Ectodermal cell (in vitro differentiated cells): ENCODE measurements at regions not wholly inside any gene's neighbourhood (a gene's known extent, or its start where the extent isn't known, plus 50 kb on each side); places are given as distances from the start of the nearest gene placed in this dataset.

Experiments used
- H3K27ac ChIP-seq: 2 replicates; pipeline ENCODE4 v1.7.0; 2013; ENCODE audit warnings: mild to moderate bottlenecking, low read depth, low read length; ENCODE audit not compliant: insufficient read depth, poor library complexity, severe bottlenecking
- H3K27me3 ChIP-seq: 2 replicates; pipeline ENCODE4 v1.7.0; 2013; ENCODE audit warnings: mild to moderate bottlenecking, low read length; ENCODE audit not compliant: insufficient read depth, control insufficient read depth, poor library complexity, severe bottlenecking
- H3K36me3 ChIP-seq: one replicate; pipeline ENCODE4 v1.7.0; 2013; ENCODE audit warnings: low read length; ENCODE audit not compliant: control insufficient read depth, insufficient read depth
- H3K4me1 ChIP-seq: one replicate; pipeline ENCODE4 v1.7.0; 2013; ENCODE audit warnings: low read length; ENCODE audit not compliant: control insufficient read depth, insufficient read depth
- H3K4me3 ChIP-seq: 2 replicates; pipeline ENCODE4 v1.7.0; 2013; ENCODE audit warnings: low read depth, low read length, control low read depth; ENCODE audit not compliant: insufficient read depth
- H3K9me3 ChIP-seq: 2 replicates; pipeline ENCODE4 v1.7.0; 2013; ENCODE audit warnings: mild to moderate bottlenecking, low read length, moderate library complexity; ENCODE audit not compliant: control insufficient read depth
- WGBS, 2 experiments: methylation state at CpG; one replicate each; pipeline ENCODE4 v1.1.7; 2013; ENCODE audit warnings: missing lambda C conversion rate in 2 of 2; 5-methylcytosine and 5-hydroxymethylcytosine counted together

- Histone ChIP-seq H3K27ac (no peak overlapping the region), H3K27me3 (no peaks in the 10 kb centered on the region), H3K36me3 (no peaks in the 10 kb centered on the region), H3K4me3 (no peak overlapping the region), H3K4me1 (no peaks in the 10 kb centered on the region), H3K9me3 (no peaks in the 10 kb centered on the region)
- 89 to 90% methylated on average over 2 of the region's 2 CpGs for WGBS, 2 experiments
Measured at GRCh38 chr4:147050356-147050765, 104.7 kb upstream of the TTC29 start.

DNA sequence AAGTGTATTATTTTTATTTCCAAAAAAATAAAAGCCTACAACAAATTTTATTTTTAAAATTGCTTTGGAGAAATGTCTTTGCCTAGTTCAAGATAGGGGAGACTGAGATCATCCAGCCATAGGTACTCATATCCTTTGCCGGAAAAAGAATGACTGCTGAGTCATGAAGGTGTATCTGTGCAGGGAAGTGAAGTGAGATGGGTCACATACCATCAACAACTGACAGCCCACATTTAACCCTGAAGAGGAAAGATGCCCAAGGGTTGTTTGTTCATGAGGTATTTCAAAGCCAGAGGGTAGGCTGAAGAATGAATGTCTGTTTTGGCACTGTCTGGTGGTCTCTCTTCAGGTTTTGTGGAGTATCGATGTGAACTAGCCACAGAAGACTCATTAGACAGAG, 106.7 kb upstream of the TTC29 start:
- no peak overlapping the region for H3K27ac ChIP-seq
- no peaks in the 10 kb centered on the region for H3K36me3 ChIP-seq
- H3K9me3 ChIP-seq, result no peaks in the 10 kb centered on the region
- no peaks in the 10 kb centered on the region for H3K4me1 ChIP-seq
- no peaks in the 10 kb centered on the region for H3K27me3 ChIP-seq
- H3K4me3 ChIP-seq, result no peak overlapping the region
- 92 to 100% methylated on average over 2 of the region's 2 CpGs for WGBS, 2 experiments

DNA sequence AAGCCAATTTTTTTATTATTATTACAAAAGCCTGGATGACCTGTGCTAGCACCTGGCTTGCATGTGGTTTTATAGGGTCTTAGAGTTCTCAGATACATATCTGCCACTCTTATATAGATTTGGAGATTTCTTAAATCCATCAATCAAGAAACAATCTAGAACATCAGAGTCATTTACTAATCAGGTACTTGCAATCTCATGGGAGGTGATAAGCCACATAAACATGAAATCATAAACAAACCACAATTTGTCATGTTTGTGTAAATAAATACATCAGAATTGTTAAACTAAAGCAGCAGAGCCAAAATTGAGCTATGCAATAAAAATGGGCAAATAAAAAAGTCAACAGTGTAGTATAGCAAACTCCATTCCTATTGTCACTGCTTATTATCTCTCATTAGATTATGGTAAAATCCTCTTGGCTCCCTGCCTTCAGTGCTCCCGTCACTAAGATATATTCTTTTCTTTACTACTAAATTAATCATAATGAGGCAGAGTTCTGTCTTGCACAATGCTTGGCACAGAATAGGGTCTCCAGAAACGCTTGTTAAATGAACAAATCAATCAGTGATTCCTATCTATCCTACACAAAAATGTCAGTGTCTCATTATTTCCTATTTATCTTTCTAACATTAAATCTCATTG, 108.7 kb upstream of the TTC29 start:
- no peaks in the 10 kb centered on the region for H3K36me3 ChIP-seq
- H3K4me1 ChIP-seq, result peaks cover 3% of the 10 kb centered on the region
- no peaks in the 10 kb centered on the region for H3K9me3 ChIP-seq
- no peak overlapping the region for H3K4me3 ChIP-seq
- WGBS, 2 experiments, result 91 to 94% methylated on average over 2 of the region's 2 CpGs
- H3K27me3 ChIP-seq, result no peaks in the 10 kb centered on the region
- H3K27ac ChIP-seq, result no peak overlapping the region

DNA sequence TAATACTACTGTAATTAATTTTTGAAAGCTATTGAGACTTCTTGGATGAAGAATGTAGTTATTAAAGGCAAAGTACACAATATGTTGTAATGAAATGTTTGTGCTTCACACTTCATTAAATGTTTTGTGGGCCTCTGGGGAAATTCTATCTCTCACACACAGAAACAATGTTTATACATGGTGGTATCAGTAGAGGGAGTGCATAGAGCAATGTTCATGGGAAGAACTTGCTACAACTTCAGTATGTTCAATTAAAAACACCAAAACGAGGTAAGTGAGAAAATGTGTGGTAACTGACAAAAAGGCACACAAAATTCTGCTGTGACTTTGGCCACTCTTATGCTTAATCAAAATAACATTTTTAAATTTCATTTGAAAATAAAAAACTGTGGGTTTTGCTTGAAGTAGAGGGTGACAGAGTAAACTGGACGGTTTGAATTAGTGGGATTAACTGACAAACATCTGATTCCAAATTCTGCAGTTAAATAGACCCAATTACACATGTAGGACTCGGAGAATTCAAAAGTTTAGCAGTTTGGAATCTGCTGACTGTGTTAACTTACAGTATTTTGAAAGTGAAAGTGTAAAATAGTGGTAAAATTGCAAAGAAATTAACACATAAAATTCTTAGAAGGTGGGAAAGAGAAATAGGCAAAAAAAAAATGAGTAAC, 111.4 kb upstream of the TTC29 start:
- H3K27ac ChIP-seq, result no peak overlapping the region
- H3K36me3 ChIP-seq, result no peaks in the 10 kb centered on the region
- H3K27me3 ChIP-seq, result no peaks in the 10 kb centered on the region
- peaks cover 20% of the 10 kb centered on the region for H3K4me1 ChIP-seq
- H3K9me3 ChIP-seq, result no peaks in the 10 kb centered on the region
- 100% methylated on average over 1 to 3 of the region's 3 CpGs for WGBS, 2 experiments
- no peak overlapping the region for H3K4me3 ChIP-seq

GRCh38 chr4:147057611-147058190, 112.0 kb upstream of the TTC29 start:
- H3K4me3 ChIP-seq, result no peak overlapping the region
- no peaks in the 10 kb centered on the region for H3K27me3 ChIP-seq
- peaks cover 20% of the 10 kb centered on the region for H3K4me1 ChIP-seq
- 42 to 48% methylated on average over 7 of the region's 7 CpGs for WGBS, 2 experiments
- no peak overlapping the region for H3K27ac ChIP-seq
- no peaks in the 10 kb centered on the region for H3K9me3 ChIP-seq
- no peaks in the 10 kb centered on the region for H3K36me3 ChIP-seq

- H3K9me3 ChIP-seq, result no peaks in the 10 kb centered on the region
- no peaks in the 10 kb centered on the region for H3K27me3 ChIP-seq
- no peak overlapping the region for H3K4me3 ChIP-seq
- H3K4me1 ChIP-seq, result peaks cover 20% of the 10 kb centered on the region
- no peak overlapping the region for H3K27ac ChIP-seq
- WGBS, 2 experiments, result 93 to 94% methylated on average over 4 to 6 of the region's 6 CpGs
- no peaks in the 10 kb centered on the region for H3K36me3 ChIP-seq
Measured at GRCh38 chr4:147059064-147059731, 113.5 kb upstream of the TTC29 start.

DNA sequence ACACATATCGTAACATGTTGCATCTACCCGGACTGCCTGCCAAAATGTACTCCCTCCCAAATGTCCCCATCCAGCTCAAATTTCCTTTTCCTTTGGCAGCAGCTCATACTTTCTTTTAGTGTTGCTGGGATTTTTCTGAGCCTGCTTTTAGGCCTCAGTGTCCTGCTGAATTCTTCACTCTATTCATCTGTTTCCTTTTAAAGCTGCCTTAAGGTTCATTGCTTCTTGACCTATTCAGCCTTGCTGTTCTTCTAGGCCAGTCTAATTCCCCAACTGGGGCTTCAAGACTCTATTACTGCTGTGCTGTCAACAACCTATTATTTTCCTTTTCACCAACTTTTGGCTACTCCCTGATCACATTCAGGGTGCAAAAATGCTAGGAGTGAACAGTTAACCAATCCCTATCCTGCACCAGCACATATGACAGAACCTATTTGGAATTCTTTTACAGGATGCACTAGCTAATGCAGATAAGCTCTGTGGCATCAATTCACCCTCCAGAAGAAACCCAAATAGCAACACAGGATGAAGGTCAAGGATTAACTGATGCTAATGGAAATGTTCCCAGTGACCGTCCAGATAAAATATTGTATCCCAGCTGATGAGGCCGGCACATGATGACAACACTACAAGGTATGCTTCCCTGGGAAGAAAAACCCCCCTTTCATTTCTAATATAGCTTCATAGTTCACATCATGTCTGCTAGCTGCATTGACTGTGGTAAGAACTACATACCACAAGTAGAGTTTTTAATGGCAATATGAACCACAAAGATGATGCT, 114.7 kb upstream of the TTC29 start:
- peak overlapping the region; percentile 22 for H3K27ac ChIP-seq
- no peaks in the 10 kb centered on the region for H3K36me3 ChIP-seq
- 94% methylated on average over 4 of the region's 4 CpGs for whole genome bisulfite sequencing, 2 experiments
- H3K4me3 ChIP-seq, result no peak overlapping the region
- H3K9me3 ChIP-seq, result no peaks in the 10 kb centered on the region
- H3K27me3 ChIP-seq, result no peaks in the 10 kb centered on the region
- peaks cover 20% of the 10 kb centered on the region for H3K4me1 ChIP-seq

GRCh38 chr4:147064856-147065255, 119.2 kb upstream of the TTC29 start:
- H3K36me3 ChIP-seq, result no peaks in the 10 kb centered on the region
- H3K4me1 ChIP-seq, result peaks cover 11% of the 10 kb centered on the region
- no peak overlapping the region for H3K4me3 ChIP-seq
- H3K27ac ChIP-seq, result no peak overlapping the region
- H3K9me3 ChIP-seq, result no peaks in the 10 kb centered on the region
- no peaks in the 10 kb centered on the region for H3K27me3 ChIP-seq
- WGBS, 2 experiments, result 83 to 93% methylated on average over 5 of the region's 5 CpGs

GRCh38 chr4:147068564-147068963, 122.9 kb upstream of the TTC29 start:
- H3K4me1 ChIP-seq, result no peaks in the 10 kb centered on the region
- no peaks in the 10 kb centered on the region for H3K36me3 ChIP-seq
- no peak overlapping the region for H3K27ac ChIP-seq
- H3K27me3 ChIP-seq, result no peaks in the 10 kb centered on the region
- no peaks in the 10 kb centered on the region for H3K9me3 ChIP-seq
- 85 to 96% methylated on average over 2 to 4 of the region's 4 CpGs for WGBS, 2 experiments
- no peak overlapping the region for H3K4me3 ChIP-seq
